DOHH2 (cell line): ENCODE measurements at regions not wholly inside any gene's neighbourhood (a gene's known extent, or its start where the extent isn't known, plus 50 kb on each side); places are given as distances from the start of the nearest gene placed in this dataset.

Experiments used
- CTCF ChIP-seq: fragments of 200-600 bp; sonication (generic); IDR thresholded peaks from one replicate; pipeline ENCODE4 v1.5.1; 2014; ENCODE audit warnings: antibody characterized with exemption, mild to moderate bottlenecking, low read depth, low read length; ENCODE audit not compliant: poor library complexity, severe bottlenecking
- EZH2phosphoT487 ChIP-seq: fragments of 200-600 bp; sonication (generic); IDR thresholded peaks from 2 replicates; pipeline ENCODE4 v1.6.1; 2017; ENCODE audit warnings: borderline replicate concordance, mild to moderate bottlenecking, antibody characterized with exemption, low read length, moderate library complexity, mixed read lengths

GRCh38 chr9:103188781-103189350 lies 193.7 kb downstream of the CYLC2 start:
- TF ChIP-seq CTCF, result no peak
- TF ChIP-seq EZH2phosphoT487, result no peak
